Left lung (tissue), 4 donors: ENCODE measurements at regions not wholly inside any gene's neighbourhood (a gene's known extent, or its start where the extent isn't known, plus 50 kb on each side); places are given as distances from the start of the nearest gene placed in this dataset.

Source experiments
- ATAC-seq: fragments of 200-7000 bp; cut with Tn5 transposase; one replicate; pipeline ENCODE4 v1.9.1; 2020; ENCODE audit warnings: moderate library complexity
- DNase-seq, 4 donors: peaks; one replicate each; pipeline ENCODE4 v3.0.0-alpha.2; 2013 to 2020
- H3K27ac ChIP-seq, 2 donors: fragments of 200-600 bp; sonication (generic) in 1 of 2; one replicate each; pipeline versions ENCODE4 v1.5.0 to v1.8.0; 2020 to 2021
- H3K27me3 ChIP-seq, 2 donors: fragments of 200-600 bp; sonication (generic) in 1 of 2; one replicate each; pipeline versions ENCODE4 v1.5.0 to v1.8.0; 2020 to 2021
- H3K36me3 ChIP-seq, 2 donors: fragments of 200-600 bp; sonication (generic) in 1 of 2; one replicate each; pipeline versions ENCODE4 v1.5.0 to v1.8.0; 2020 to 2021
- H3K4me1 ChIP-seq, 2 donors: fragments of 200-600 bp; one replicate each; pipeline ENCODE4 v1.8.0; 2021
- H3K4me3 ChIP-seq, 2 donors: fragments of 200-600 bp; sonication (generic) in 1 of 2; one replicate each; pipeline versions ENCODE4 v1.5.0 to v1.8.0; 2020 to 2021; ENCODE audit warnings: mild to moderate bottlenecking in 1 of 2
- H3K9me3 ChIP-seq, 2 donors: fragments of 200-600 bp; sonication (generic) in 1 of 2; one replicate each; pipeline versions ENCODE4 v1.5.0 to v1.8.0; 2020 to 2021
- intact Hi-C, 2 donors: fragments of 100-400 bp; cut with DNase I; formaldehyde crosslinking; loops; one replicate each; pipeline versions ENCODE4 v1.11.2 to v1.14.2; 2022
- TF ChIP-seq, protein P1 (sequence below), 2 donors: fragments of 200-600 bp; sonication (generic) in 1 of 2; IDR thresholded peaks; one replicate each; pipeline versions ENCODE4 v1.5.0 to v1.8.0; 2021; ENCODE audit warnings: antibody characterized with exemption in 2 of 2
- donor health status: DM: no; HTN: yes; CAD: no.
- donor health status: DM: no; HTN: no; CAD: no.

- TF ChIP-seq, protein P1, sequence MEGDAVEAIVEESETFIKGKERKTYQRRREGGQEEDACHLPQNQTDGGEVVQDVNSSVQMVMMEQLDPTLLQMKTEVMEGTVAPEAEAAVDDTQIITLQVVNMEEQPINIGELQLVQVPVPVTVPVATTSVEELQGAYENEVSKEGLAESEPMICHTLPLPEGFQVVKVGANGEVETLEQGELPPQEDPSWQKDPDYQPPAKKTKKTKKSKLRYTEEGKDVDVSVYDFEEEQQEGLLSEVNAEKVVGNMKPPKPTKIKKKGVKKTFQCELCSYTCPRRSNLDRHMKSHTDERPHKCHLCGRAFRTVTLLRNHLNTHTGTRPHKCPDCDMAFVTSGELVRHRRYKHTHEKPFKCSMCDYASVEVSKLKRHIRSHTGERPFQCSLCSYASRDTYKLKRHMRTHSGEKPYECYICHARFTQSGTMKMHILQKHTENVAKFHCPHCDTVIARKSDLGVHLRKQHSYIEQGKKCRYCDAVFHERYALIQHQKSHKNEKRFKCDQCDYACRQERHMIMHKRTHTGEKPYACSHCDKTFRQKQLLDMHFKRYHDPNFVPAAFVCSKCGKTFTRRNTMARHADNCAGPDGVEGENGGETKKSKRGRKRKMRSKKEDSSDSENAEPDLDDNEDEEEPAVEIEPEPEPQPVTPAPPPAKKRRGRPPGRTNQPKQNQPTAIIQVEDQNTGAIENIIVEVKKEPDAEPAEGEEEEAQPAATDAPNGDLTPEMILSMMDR (IDR thresholded peaks at IDR 0.05): no peak
- H3K4me1 ChIP-seq: no peaks in the 10 kb centered on the region
- H3K9me3 ChIP-seq: no peaks in the 10 kb centered on the region
- ATAC-seq: no peak
- H3K36me3 ChIP-seq: no peaks in the 10 kb centered on the region
- H3K27me3 ChIP-seq: peaks cover 0 to 4% of the 10 kb centered on the region in 2 donors
- DNase-seq: peak in 2 of 4 donors; percentile 22 to 64
- no peak overlapping the region for H3K27ac ChIP-seq
- no peak overlapping the region for H3K4me3 ChIP-seq
- intact Hi-C loops: no loop called here
These were observed 228.5 kb downstream of the DLL1 start for GRCh38 chr6:170062209-170062914.

GRCh38 chr6:170058878-170059485, 231.9 kb downstream of the DLL1 start:
- Histone ChIP-seq H3K36me3 (no peaks in the 10 kb centered on the region), H3K4me1 (no peaks in the 10 kb centered on the region)
- ATAC-seq: no peak

DNA sequence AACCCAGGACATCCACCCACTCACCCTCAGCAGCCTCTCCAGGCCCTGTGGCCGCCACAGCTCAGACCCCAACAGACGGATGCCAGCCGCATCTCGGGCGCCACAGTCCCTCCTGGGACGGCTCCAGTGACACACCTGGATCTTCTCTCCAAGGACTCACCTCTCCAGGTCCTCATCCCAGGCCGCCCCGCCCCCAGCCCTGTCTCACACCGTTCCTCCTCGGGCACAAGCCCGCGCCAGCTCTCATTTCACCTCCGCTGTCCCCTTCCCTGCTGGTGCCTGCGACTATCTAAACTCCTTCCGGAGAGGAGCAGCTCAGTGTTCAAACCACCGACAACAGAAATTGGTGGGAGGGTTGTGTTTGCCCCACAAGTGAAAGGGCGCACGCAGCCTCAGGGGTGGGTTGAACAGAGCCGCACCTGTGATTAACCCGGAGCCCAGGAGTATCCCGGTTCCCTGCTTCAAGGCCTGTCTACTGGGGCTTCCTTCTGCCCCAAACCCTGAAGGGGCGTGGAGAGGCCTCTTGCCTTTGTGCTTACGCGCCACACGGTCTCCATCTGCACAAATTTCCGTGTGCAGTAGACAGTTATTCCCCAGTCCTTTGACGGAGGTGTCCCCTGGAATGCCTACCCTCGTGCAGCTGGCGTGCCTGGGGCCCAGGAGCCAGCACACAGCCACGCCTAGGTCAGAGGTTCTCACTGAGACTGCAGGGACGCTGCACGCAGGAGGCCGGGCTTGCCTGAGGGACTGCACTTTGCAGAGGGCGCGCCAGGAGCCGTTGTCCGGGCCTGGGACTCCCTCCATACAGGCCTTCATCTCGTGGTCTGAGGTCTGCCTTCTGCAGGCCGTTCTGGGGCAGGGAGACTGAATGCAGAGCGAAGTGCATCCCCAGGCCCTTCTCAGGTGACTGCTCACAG, 232.7 kb downstream of the DLL1 start:
- intact Hi-C loops: no loop called here
- H3K4me1 ChIP-seq: no peaks in the 10 kb centered on the region
- no peak for ATAC-seq

More at GRCh38 chr6:170058878-170059485, 231.9 kb downstream of the DLL1 start:
- Histone ChIP-seq H3K27ac (no peak overlapping the region), H3K4me3 (no peak overlapping the region), H3K9me3 (no peaks in the 10 kb centered on the region), H3K27me3 (peaks cover 0 to 6% of the 10 kb centered on the region in 2 donors)
- DNase-seq: no peak
- intact Hi-C loops: no loop called here
- TF ChIP-seq, protein P1 (IDR thresholded peaks at IDR 0.05): no peak

DNA sequence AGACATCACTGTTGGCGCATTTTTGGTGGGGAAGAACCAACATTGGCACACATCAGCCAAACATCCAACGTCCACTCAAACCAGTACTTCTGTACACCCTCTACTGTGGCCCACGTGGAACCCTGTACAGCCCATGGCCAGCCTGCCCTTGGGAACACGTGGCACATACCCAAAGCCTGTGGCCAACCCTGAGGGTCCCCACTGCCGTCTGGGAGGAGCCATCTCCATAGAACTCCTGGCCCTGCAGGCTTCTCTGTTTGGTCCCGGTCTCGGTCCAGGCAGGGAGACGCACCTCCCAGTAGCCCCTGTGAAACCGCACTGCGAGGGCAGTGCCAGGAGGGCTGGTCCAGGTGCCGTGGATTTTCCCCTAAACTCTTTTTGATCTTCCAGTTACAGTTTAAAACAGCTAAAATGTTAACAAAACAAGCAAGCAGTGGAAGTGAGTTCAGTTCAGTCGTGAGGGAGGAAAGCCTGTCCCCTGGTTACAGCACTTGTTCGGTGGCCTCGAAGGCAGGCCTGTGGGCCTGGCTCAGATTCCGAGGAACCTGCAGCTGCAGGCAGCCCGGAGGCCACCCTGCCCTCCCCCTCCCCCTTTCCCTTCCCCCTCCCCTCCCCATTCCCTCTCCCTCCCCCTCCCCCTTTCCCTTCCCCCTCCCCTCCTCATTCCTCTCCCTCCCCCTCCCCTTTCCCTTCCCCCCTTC, 233.7 kb downstream of the DLL1 start:
- peaks cover 0 to 16% of the 10 kb centered on the region in 2 donors for H3K27me3 ChIP-seq
- peak in 2 of 4 donors; percentile 26 to 54 for DNase-seq
- no peaks in the 10 kb centered on the region for H3K4me1 ChIP-seq
- no peak for ATAC-seq
- H3K9me3 ChIP-seq: no peaks in the 10 kb centered on the region
- no peaks in the 10 kb centered on the region for H3K36me3 ChIP-seq
- H3K4me3 ChIP-seq: no peak overlapping the region
- TF ChIP-seq, protein P1 (IDR thresholded peaks at IDR 0.05): no peak
- intact Hi-C loops: no loop called here
- H3K27ac ChIP-seq: no peak overlapping the region

More for the DNA sequence above, 232.7 kb downstream of the DLL1 start:
- Histone ChIP-seq H3K36me3 (no peaks in the 10 kb centered on the region), H3K4me3 (no peak overlapping the region), H3K9me3 (no peaks in the 10 kb centered on the region), H3K27me3 (peaks cover 0 to 14% of the 10 kb centered on the region in 2 donors), H3K27ac (no peak overlapping the region)
- TF ChIP-seq, protein P1 (IDR thresholded peaks at IDR 0.05): no peak
- DNase-seq: peak in 2 of 4 donors; percentile 30 to 80
